ENCODE measurements at regions not wholly inside any gene's neighbourhood (a gene's known extent, or its start where the extent isn't known, plus 50 kb on each side); places are given as distances from the start of the nearest gene placed in this dataset.

- DNase-seq (no peak), ATAC-seq (ENCODE audit: poor library complexity) (no peak)
- POLR2A ChIA-PET = no interaction called here
- H3K27ac ChIP-seq (ENCODE audit: low read depth in 1 of 2, low read length in 2 of 2) = no peak overlapping the region
- no peaks in the 10 kb centered on the region for H3K36me3 Mint-ChIP-seq (ENCODE audit: low read depth)
- H3K9me3 Mint-ChIP-seq = no peaks in the 10 kb centered on the region
- H3K4me1 ChIP-seq (ENCODE audit: insufficient read depth, low read length) = peaks cover 8% of the 10 kb centered on the region
- no peaks in the 10 kb centered on the region for H3K9me3 ChIP-seq (ENCODE audit: control insufficient read depth in 1 of 2, insufficient read depth in 1 of 2, low read length in 2 of 2)
- no peaks in the 10 kb centered on the region for H3K36me3 ChIP-seq (ENCODE audit: insufficient read depth, low read length)
- no peak overlapping the region for H3K27ac Mint-ChIP-seq
- H3K4me3 ChIP-seq (ENCODE audit: low read length) = no peak overlapping the region
- H3K4me3 Mint-ChIP-seq = no peak overlapping the region
- H3K27me3 ChIP-seq (ENCODE audit: control insufficient read depth in 1 of 2, insufficient read depth in 2 of 2, low read length in 2 of 2) = no peaks in the 10 kb centered on the region
- CTCF ChIA-PET = no interaction called here
- intact Hi-C loops (cut with DNase I, micrococcal nuclease) = loop anchor here in 1 of 2 experiments (1.0 kb wide), 1 partner anchor 124 kb away; no protein-coding TSS in a partner anchor
- no peaks in the 10 kb centered on the region for H3K4me1 Mint-ChIP-seq (ENCODE audit: low read depth)
- H3K27me3 Mint-ChIP-seq = no peaks in the 10 kb centered on the region
- TF ChIP-seq, protein P1, sequence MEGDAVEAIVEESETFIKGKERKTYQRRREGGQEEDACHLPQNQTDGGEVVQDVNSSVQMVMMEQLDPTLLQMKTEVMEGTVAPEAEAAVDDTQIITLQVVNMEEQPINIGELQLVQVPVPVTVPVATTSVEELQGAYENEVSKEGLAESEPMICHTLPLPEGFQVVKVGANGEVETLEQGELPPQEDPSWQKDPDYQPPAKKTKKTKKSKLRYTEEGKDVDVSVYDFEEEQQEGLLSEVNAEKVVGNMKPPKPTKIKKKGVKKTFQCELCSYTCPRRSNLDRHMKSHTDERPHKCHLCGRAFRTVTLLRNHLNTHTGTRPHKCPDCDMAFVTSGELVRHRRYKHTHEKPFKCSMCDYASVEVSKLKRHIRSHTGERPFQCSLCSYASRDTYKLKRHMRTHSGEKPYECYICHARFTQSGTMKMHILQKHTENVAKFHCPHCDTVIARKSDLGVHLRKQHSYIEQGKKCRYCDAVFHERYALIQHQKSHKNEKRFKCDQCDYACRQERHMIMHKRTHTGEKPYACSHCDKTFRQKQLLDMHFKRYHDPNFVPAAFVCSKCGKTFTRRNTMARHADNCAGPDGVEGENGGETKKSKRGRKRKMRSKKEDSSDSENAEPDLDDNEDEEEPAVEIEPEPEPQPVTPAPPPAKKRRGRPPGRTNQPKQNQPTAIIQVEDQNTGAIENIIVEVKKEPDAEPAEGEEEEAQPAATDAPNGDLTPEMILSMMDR (IDR thresholded peaks at IDR 0.05) = no peak
Measured at GRCh38 chr7:101690061-101690460, 61.0 kb upstream of the MYL10 start.

DNA sequence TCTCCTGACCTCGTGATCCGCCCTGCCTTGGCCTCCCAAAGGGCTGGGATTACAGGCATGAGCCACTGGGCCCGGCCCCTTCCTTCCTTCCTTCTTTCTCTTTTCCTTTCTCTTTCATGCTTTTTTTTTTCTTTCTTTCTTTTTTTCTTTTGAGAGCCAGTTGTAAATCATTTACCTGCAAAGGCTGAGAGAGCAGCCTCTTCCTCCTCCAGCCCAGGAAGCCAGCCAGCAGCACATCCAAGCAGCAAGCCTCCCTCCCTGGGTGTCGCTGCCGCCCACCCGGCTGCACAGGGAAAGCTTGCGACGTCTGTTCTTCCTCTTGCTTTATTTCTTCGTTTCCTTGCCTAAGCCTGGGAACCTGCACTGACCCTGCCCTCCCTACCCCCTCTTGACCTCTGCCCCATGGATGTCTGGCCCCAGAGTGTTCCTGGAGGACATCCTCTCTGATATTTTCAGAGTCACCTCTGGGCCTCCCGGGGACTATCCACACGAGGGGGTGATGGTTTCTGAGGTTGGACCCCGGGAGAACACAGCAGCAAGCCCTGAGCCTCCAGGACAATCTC is 62.8 kb upstream of the MYL10 start:
- Mint-ChIP-seq H3K9me3 (no peaks in the 10 kb centered on the region), H3K36me3 (ENCODE audit: low read depth) (no peaks in the 10 kb centered on the region), H3K4me1 (ENCODE audit: low read depth) (no peaks in the 10 kb centered on the region), H3K4me3 (no peak overlapping the region), H3K27me3 (no peaks in the 10 kb centered on the region), H3K27ac (no peak overlapping the region)
- Histone ChIP-seq H3K9me3 (ENCODE audit: control insufficient read depth in 1 of 2, insufficient read depth in 1 of 2, low read length in 2 of 2) (no peaks in the 10 kb centered on the region), H3K4me3 (ENCODE audit: low read length) (no peak overlapping the region), H3K27ac (ENCODE audit: low read depth in 1 of 2, low read length in 2 of 2) (no peak overlapping the region), H3K4me1 (ENCODE audit: insufficient read depth, low read length) (peaks cover 8% of the 10 kb centered on the region), H3K27me3 (ENCODE audit: control insufficient read depth in 1 of 2, insufficient read depth in 2 of 2, low read length in 2 of 2) (no peaks in the 10 kb centered on the region), H3K36me3 (ENCODE audit: insufficient read depth, low read length) (no peaks in the 10 kb centered on the region)
- TF ChIP-seq, protein P1 (IDR thresholded peaks at IDR 0.05) = no peak
- no peak for ATAC-seq (ENCODE audit: poor library complexity)
- ChIA-PET POLR2A (no interaction called here), CTCF (no interaction called here)
- intact Hi-C loops (cut with DNase I, micrococcal nuclease) = no loop called here
- DNase-seq = no peak

- H3K27ac Mint-ChIP-seq = no peak overlapping the region
- POLR2A ChIA-PET = no interaction called here
- TF ChIP-seq, protein P1 (IDR thresholded peaks at IDR 0.05) = no peak
- Histone ChIP-seq H3K27me3 (ENCODE audit: control insufficient read depth in 1 of 2, insufficient read depth in 2 of 2, low read length in 2 of 2) (no peaks in the 10 kb centered on the region), H3K4me1 (ENCODE audit: insufficient read depth, low read length) (peaks cover 1% of the 10 kb centered on the region), H3K27ac (ENCODE audit: low read depth in 1 of 2, low read length in 2 of 2) (no peak overlapping the region), H3K36me3 (ENCODE audit: insufficient read depth, low read length) (no peaks in the 10 kb centered on the region), H3K4me3 (ENCODE audit: low read length) (no peak overlapping the region), H3K9me3 (ENCODE audit: control insufficient read depth in 1 of 2, insufficient read depth in 1 of 2, low read length in 2 of 2) (no peaks in the 10 kb centered on the region)
- DNase-seq (no peak), ATAC-seq (ENCODE audit: poor library complexity) (no peak)
- CTCF ChIA-PET = no interaction called here
- H3K9me3 Mint-ChIP-seq = no peaks in the 10 kb centered on the region
- no peaks in the 10 kb centered on the region for H3K36me3 Mint-ChIP-seq (ENCODE audit: low read depth)
- no peaks in the 10 kb centered on the region for H3K4me1 Mint-ChIP-seq (ENCODE audit: low read depth)
- intact Hi-C loops (cut with DNase I, micrococcal nuclease) = no loop called here
- H3K27me3 Mint-ChIP-seq = no peaks in the 10 kb centered on the region
- no peak overlapping the region for H3K4me3 Mint-ChIP-seq
Measured at GRCh38 chr7:101693498-101694091, 64.5 kb upstream of the MYL10 start.
